ENCODE measurements at regions not wholly inside any gene's neighbourhood (a gene's known extent, or its start where the extent isn't known, plus 50 kb on each side); places are given as distances from the start of the nearest gene placed in this dataset.

GRCh38 chr4:126097155-126097799, 782.5 kb downstream of the FAT4 start:
- no peak for TF ChIP-seq CTCF (IDR thresholded peaks at IDR 0.05)
- ATAC-seq (ENCODE audit: low FRiP score) (no peak), DNase-seq (ENCODE audit: low spot score) (no peak)

DNA sequence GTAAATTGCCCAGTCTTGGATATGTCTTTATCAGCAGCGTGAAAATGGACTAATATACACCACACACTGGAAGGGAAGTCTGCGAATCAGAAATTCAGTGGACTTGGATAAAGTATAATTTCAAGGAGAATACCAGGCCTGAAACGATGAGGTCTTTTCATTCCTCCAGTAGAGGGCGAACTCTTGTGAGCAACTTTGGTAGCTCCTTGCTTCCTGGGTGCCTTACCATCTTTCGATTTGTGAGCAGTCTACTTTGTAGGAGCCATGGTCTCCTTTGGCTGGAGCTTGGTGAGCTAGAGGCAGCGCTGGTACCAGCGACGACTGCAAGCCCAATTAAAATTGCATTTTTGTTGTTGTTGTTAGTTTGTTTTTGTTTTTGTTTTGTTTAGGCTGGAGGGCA, 791.9 kb downstream of the FAT4 start:
- TF ChIP-seq CTCF (IDR thresholded peaks at IDR 0.05), result no peak
- DNase-seq (ENCODE audit: low spot score) (no peak), ATAC-seq (ENCODE audit: low FRiP score) (no peak)

- ATAC-seq (ENCODE audit: low FRiP score) (no peak), DNase-seq (ENCODE audit: low spot score) (no peak)
- TF ChIP-seq CTCF (IDR thresholded peaks at IDR 0.05), result no peak
These were observed 795.1 kb downstream of the FAT4 start for GRCh38 chr4:126109836-126110235.

DNA sequence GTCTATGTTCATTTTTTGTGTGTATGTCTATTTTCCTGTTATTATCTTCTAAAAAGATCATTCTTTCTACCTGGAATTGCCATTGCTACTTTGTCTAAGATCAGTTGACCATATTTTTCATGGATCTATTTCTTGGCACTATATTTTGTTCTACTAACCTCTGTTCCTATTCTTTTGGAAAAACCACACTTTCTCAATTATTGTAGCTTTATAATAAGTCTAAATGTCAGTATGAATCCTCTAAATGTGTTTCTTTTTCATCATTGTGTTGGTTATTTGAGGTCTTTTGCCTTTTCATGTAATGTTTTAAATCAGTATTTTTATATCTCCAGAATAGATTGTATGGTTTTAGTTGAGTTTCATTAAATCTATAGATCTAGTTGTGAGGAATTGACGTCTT, 798.3 kb downstream of the FAT4 start:
- DNase-seq (ENCODE audit: low spot score) (no peak), ATAC-seq (ENCODE audit: low FRiP score) (no peak)
- TF ChIP-seq CTCF (IDR thresholded peaks at IDR 0.05), result no peak

- ATAC-seq (ENCODE audit: low FRiP score), result no peak
- no peak for DNase-seq (ENCODE audit: low spot score)
- no peak for TF ChIP-seq CTCF (IDR thresholded peaks at IDR 0.05)
These were observed 809.0 kb downstream of the FAT4 start for GRCh38 chr4:126123611-126124325.

DNA sequence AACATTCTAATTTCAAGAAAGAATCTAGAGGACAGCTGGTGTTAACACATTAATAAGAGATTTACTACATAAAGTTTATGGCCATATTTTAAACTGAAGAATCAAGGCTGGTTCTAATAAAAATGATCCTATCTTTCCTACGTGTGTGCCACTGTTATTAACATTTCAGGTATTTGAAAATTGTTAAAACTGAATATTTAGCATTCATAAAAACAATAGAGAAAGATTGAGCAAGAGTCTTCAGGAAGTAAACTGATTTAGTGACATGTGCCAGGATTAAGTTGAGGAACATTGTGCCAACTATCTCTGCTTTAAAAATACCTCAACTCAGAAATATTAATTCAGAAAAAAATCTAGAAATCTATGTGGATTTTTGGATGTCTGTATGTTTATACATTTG, 810.1 kb downstream of the FAT4 start:
- no peak for TF ChIP-seq CTCF (IDR thresholded peaks at IDR 0.05)
- ATAC-seq (ENCODE audit: low FRiP score), result no peak
- no peak for DNase-seq (ENCODE audit: low spot score)

DNA sequence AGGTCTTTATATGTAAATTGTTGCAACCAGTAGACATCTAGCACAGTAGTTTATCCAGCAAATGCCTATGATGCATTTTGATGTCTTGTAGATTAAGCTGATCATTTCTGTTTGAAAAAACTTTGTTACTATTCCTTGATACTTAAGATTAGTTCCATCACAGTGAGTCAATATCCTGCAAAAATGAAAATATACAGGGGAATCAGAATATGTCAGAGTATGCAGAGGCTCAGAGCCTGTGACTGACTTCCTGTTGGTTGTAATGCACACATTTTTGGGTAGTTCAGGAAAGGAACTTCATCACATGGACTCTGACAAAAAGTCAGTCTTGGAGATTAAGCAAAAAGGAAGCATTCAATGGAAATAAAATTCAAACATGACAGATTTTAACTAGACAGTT, 815.5 kb downstream of the FAT4 start:
- ATAC-seq (ENCODE audit: low FRiP score) (no peak), DNase-seq (ENCODE audit: low spot score) (no peak)
- TF ChIP-seq CTCF (IDR thresholded peaks at IDR 0.05), result no peak

Data from omental fat pad (tissue), 3 donors.